RWPE1 (cell line): ENCODE measurements at regions not wholly inside any gene's neighbourhood (a gene's known extent, or its start where the extent isn't known, plus 50 kb on each side); places are given as distances from the start of the nearest gene placed in this dataset.

Experiments
- CTCF ChIA-PET: fragments of 350-600 bp; sonication (Branson Sonifier 250); formaldehyde crosslinking; extraction: SDS; loops from one replicate; lab custom pipeline; 2021; lab: Yijun Ruan, JAX
- POLR2A ChIA-PET: fragments of 400-600 bp; formaldehyde crosslinking; extraction: SDS; loops from one replicate; lab custom pipeline; 2020; ENCODE audit warnings: antibody characterized with exemption; ENCODE audit not compliant: low non-redundant PET; lab: Yijun Ruan, JAX
- DNase-seq: peaks from one replicate; pipeline ENCODE4 v3.0.0; 2012; ENCODE audit warnings: low spot score
- H3K27ac ChIP-seq: fragments of 450-650 bp; 2 replicates; pipeline ENCODE4 v1.5.1; 2017
- TF ChIP-seq, protein P1 (sequence below): fragments of 450-650 bp; conservative IDR thresholded peaks from 2 replicates; pipeline ENCODE4 v1.5.1; 2017; ENCODE audit warnings: low read depth, mild to moderate bottlenecking

GRCh38 chr13:107822006-107822405 is 393.3 kb downstream of the LIG4 start:
- TF ChIP-seq, protein P1, sequence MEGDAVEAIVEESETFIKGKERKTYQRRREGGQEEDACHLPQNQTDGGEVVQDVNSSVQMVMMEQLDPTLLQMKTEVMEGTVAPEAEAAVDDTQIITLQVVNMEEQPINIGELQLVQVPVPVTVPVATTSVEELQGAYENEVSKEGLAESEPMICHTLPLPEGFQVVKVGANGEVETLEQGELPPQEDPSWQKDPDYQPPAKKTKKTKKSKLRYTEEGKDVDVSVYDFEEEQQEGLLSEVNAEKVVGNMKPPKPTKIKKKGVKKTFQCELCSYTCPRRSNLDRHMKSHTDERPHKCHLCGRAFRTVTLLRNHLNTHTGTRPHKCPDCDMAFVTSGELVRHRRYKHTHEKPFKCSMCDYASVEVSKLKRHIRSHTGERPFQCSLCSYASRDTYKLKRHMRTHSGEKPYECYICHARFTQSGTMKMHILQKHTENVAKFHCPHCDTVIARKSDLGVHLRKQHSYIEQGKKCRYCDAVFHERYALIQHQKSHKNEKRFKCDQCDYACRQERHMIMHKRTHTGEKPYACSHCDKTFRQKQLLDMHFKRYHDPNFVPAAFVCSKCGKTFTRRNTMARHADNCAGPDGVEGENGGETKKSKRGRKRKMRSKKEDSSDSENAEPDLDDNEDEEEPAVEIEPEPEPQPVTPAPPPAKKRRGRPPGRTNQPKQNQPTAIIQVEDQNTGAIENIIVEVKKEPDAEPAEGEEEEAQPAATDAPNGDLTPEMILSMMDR: no peak
- ChIA-PET POLR2A (no interaction called here), CTCF (interaction anchor here (0.5 kb wide), 1 partner anchor 157 kb away, joined by 3 read pairs; no protein-coding TSS in a partner anchor)
- no peak overlapping the region for H3K27ac ChIP-seq
- DNase-seq: no peak

DNA sequence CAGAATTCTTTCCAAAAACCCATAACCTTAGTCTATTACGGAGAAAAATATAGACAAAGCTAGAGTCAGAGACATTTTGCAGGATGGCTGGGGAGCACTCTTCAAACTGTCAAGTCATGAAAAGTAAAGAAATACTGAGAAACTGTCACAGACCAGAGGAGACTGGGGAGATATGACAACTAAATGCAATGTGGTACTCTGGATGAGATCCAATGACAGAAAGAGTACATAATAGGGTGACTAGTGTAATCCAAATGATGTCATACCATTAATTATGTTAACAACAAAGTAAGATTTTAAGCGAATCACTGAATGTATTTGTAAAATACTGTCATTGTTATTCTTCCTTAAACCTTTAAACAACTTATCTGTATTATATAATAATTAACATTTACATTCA is 393.8 kb downstream of the LIG4 start:
- POLR2A ChIA-PET: no interaction called here
- DNase-seq: no peak
- TF ChIP-seq, protein P1: no peak
- CTCF ChIA-PET: interaction anchor here (0.5 kb wide), 1 partner anchor 157 kb away, joined by 3 read pairs; no protein-coding TSS in a partner anchor
- H3K27ac ChIP-seq: no peak overlapping the region

- CTCF ChIA-PET: no interaction called here
- H3K27ac ChIP-seq: no peak overlapping the region
- DNase-seq: no peak
- TF ChIP-seq, protein P1: no peak
- POLR2A ChIA-PET: no interaction called here
These were observed 396.3 kb downstream of the LIG4 start for GRCh38 chr13:107819071-107819470.

DNA sequence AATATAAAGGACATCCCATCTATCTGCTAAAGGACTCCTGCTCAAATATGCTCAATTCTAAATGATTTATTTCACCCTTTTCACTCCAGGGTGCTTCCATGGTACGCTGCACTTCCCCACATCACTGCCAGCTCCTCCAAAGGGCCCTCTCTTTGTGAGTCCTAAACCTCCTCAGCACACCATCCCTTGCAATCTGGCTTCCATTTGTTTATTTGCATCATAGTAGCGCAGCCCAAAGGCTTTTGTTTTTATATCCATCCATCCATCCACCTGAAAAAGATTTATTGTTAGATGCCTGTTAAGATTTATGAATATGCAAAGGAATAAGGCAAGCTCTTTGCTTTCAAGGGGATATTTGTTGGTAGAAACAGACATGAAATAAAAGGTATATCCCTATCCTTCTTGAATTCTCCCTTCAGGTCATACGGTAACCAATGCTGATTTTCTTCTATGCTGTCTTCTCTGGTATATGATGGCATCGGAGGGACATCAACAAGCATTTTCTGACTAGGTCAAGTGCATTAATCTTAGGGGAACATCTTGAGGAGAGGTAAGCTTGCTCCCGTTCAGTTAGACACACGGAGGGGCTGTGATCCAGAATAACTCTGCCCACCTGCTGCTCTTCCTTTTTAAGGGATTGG is 397.6 kb downstream of the LIG4 start:
- H3K27ac ChIP-seq: no peak overlapping the region
- ChIA-PET POLR2A (no interaction called here), CTCF (no interaction called here)
- TF ChIP-seq, protein P1: no peak
- DNase-seq: no peak

GRCh38 chr13:107812014-107812412 is 403.3 kb downstream of the LIG4 start:
- POLR2A ChIA-PET: no interaction called here

GRCh38 chr13:107811233-107812013 is 403.9 kb downstream of the LIG4 start:
- POLR2A ChIA-PET: no interaction called here
- DNase-seq: no peak
- CTCF ChIA-PET: interaction anchor here (0.8 kb wide), 1 partner anchor 27 kb away, joined by 3 read pairs; no protein-coding TSS in a partner anchor
- TF ChIP-seq, protein P1: no peak
- H3K27ac ChIP-seq: no peak overlapping the region

More at GRCh38 chr13:107812014-107812412, 403.3 kb downstream of the LIG4 start:
- no peak overlapping the region for H3K27ac ChIP-seq
- CTCF ChIA-PET: interaction anchor here (0.8 kb wide), 1 partner anchor 26 kb away, joined by 3 read pairs; no protein-coding TSS in a partner anchor
- TF ChIP-seq, protein P1: no peak
- DNase-seq: no peak
